Mucosa of descending colon (tissue), 3 donors: ENCODE measurements at regions not wholly inside any gene's neighbourhood (a gene's known extent, or its start where the extent isn't known, plus 50 kb on each side); places are given as distances from the start of the nearest gene placed in this dataset.
A peak's percentile ranks its signal among the peaks of the same experiment; 100 is the strongest.

Experiments
- ATAC-seq: fragments of 200-7000 bp; cut with Tn5 transposase; one replicate; pipeline ENCODE4 v1.9.1; 2020; ENCODE audit warnings: mild to moderate bottlenecking, moderate library complexity
- DNase-seq, 3 donors: peaks; one replicate each; pipeline ENCODE4 v3.0.0-alpha.2; 2020
- H3K36me3 ChIP-seq: fragments of 200-600 bp; one replicate; pipeline ENCODE4 v1.8.0; 2021; ENCODE audit warnings: low read depth, mild to moderate bottlenecking
- H3K4me1 ChIP-seq: fragments of 200-600 bp; one replicate; pipeline ENCODE4 v1.8.0; 2021; ENCODE audit warnings: low read depth, mild to moderate bottlenecking
- H3K4me3 ChIP-seq: fragments of 200-600 bp; one replicate; pipeline ENCODE4 v1.8.0; 2021; ENCODE audit warnings: mild to moderate bottlenecking
- H3K9me3 ChIP-seq: fragments of 200-600 bp; one replicate; pipeline ENCODE4 v1.8.0; 2021; ENCODE audit warnings: mild to moderate bottlenecking
- CTCF ChIP-seq: fragments of 200-600 bp; IDR thresholded peaks from one replicate; pipeline ENCODE4 v1.8.0; 2022; ENCODE audit warnings: antibody characterized with exemption, mild to moderate bottlenecking
- intact Hi-C, 2 donors: fragments of 100-400 bp; cut with DNase I in 1 of 2; cut with micrococcal nuclease in 1 of 2; formaldehyde crosslinking; loops; one replicate each; pipeline versions ENCODE4 v1.11.0 to v1.11.1; 2022; cut with DNase I, micrococcal nuclease
- donor health status: DM: no; HTN: no; CAD: no; lungs with moderate emphysema.
- donor health status: DM: no; HTN: no; CAD: no.
- donor health status: DM: no; HTN: yes; CAD: no.

- TF ChIP-seq CTCF = no peak
Observed at GRCh38 chr3:34742151-34742550, 897.2 kb upstream of the ARPP21 start.

GRCh38 chr3:34758630-34759261 lies 880.6 kb upstream of the ARPP21 start:
- Histone ChIP-seq H3K4me3 (no peak overlapping the region), H3K36me3 (no peaks in the 10 kb centered on the region), H3K4me1 (no peaks in the 10 kb centered on the region), H3K9me3 (no peaks in the 10 kb centered on the region)
- intact Hi-C loops = no loop called here
- TF ChIP-seq CTCF = no peak
- peak in 1 of 3 donors; percentile 24 for DNase-seq
- ATAC-seq = no peak

More at GRCh38 chr3:34742151-34742550, 897.2 kb upstream of the ARPP21 start:
- DNase-seq = no peak
- Histone ChIP-seq H3K9me3 (no peaks in the 10 kb centered on the region), H3K4me3 (no peak overlapping the region), H3K4me1 (no peaks in the 10 kb centered on the region), H3K36me3 (no peaks in the 10 kb centered on the region)
- intact Hi-C loops = no loop called here
- no peak for ATAC-seq

GRCh38 chr3:34777386-34777785 lies 861.9 kb upstream of the ARPP21 start:
- H3K4me1 ChIP-seq = no peaks in the 10 kb centered on the region
- H3K9me3 ChIP-seq = no peaks in the 10 kb centered on the region
- no peaks in the 10 kb centered on the region for H3K36me3 ChIP-seq
- no peak for ATAC-seq
- no peak for DNase-seq
- no peak for TF ChIP-seq CTCF
- intact Hi-C loops = no loop called here
- H3K4me3 ChIP-seq = no peak overlapping the region

- H3K36me3 ChIP-seq = no peaks in the 10 kb centered on the region
- no peaks in the 10 kb centered on the region for H3K4me1 ChIP-seq
- H3K9me3 ChIP-seq = no peaks in the 10 kb centered on the region
- no peak for DNase-seq
- ATAC-seq = no peak
- H3K4me3 ChIP-seq = no peak overlapping the region
- no peak for TF ChIP-seq CTCF
- intact Hi-C loops = no loop called here
Observed at GRCh38 chr3:34779092-34779491, 860.2 kb upstream of the ARPP21 start.

GRCh38 chr3:34780294-34780693 lies 859.0 kb upstream of the ARPP21 start:
- Histone ChIP-seq H3K4me3 (no peak overlapping the region), H3K36me3 (no peaks in the 10 kb centered on the region), H3K9me3 (no peaks in the 10 kb centered on the region), H3K4me1 (no peaks in the 10 kb centered on the region)
- DNase-seq (no peak), ATAC-seq (no peak)
- no peak for TF ChIP-seq CTCF
- intact Hi-C loops = no loop called here

- intact Hi-C loops = no loop called here
- DNase-seq (no peak), ATAC-seq (no peak)
- Histone ChIP-seq H3K4me3 (no peak overlapping the region), H3K36me3 (no peaks in the 10 kb centered on the region), H3K9me3 (no peaks in the 10 kb centered on the region), H3K4me1 (no peaks in the 10 kb centered on the region)
- no peak for TF ChIP-seq CTCF
Observed at GRCh38 chr3:34780973-34781372, 858.4 kb upstream of the ARPP21 start.
